DOHH2 (cell line): ENCODE measurements at regions not wholly inside any gene's neighbourhood (a gene's known extent, or its start where the extent isn't known, plus 50 kb on each side); places are given as distances from the start of the nearest gene placed in this dataset.

Experiments
- H3F3A ChIP-seq: fragments of 200-600 bp; sonication (generic), shearing (Covaris generic); 2 replicates; pipeline ENCODE4 v1.6.0; 2016; ENCODE audit warnings: antibody characterized with exemption, mild to moderate bottlenecking; ENCODE audit not compliant: control insufficient read depth, insufficient read depth
- H3K27ac ChIP-seq: fragments of 200-600 bp; sonication (generic); 2 replicates; pipeline ENCODE4 v1.5.1; 2014; ENCODE audit warnings: low read depth, mild to moderate bottlenecking, low read length, moderate library complexity
- H3K27me3 ChIP-seq: fragments of 200-600 bp; sonication (generic); 2 replicates; pipeline ENCODE4 v1.6.1; 2014; ENCODE audit warnings: mild to moderate bottlenecking, low read length, mixed read lengths; ENCODE audit not compliant: control insufficient read depth
- H3K36me3 ChIP-seq: fragments of 200-600 bp; sonication (generic); 2 replicates; pipeline ENCODE4 v1.6.1; 2014; ENCODE audit warnings: mild to moderate bottlenecking, low read length, moderate library complexity, mixed read lengths; ENCODE audit not compliant: control insufficient read depth
- H3K4me1 ChIP-seq: fragments of 200-600 bp; sonication (generic); 2 replicates; pipeline ENCODE4 v1.6.1; 2014; ENCODE audit warnings: mild to moderate bottlenecking, low read length, mixed read lengths; ENCODE audit not compliant: control insufficient read depth
- H3K4me2 ChIP-seq: fragments of 200-600 bp; sonication (generic); 2 replicates; pipeline ENCODE4 v1.6.0; 2014; ENCODE audit warnings: mild to moderate bottlenecking, low read length, moderate library complexity
- H3K4me3 ChIP-seq: fragments of 200-600 bp; sonication (generic); 2 replicates; pipeline ENCODE4 v1.5.1; 2014; ENCODE audit warnings: mild to moderate bottlenecking, low read length, mixed read lengths
- H3K79me2 ChIP-seq: fragments of 200-600 bp; sonication (generic); 2 replicates; pipeline ENCODE4 v1.6.1; 2014; ENCODE audit warnings: mild to moderate bottlenecking, low read length, mixed read lengths; ENCODE audit not compliant: control insufficient read depth
- H3K9me2 ChIP-seq: fragments of 200-600 bp; sonication (generic); replicated peaks from 2 replicates; pipeline ENCODE4 v1.6.1; 2014; ENCODE audit warnings: mild to moderate bottlenecking, low read length, mixed read lengths; ENCODE audit not compliant: control insufficient read depth
- H3K9me3 ChIP-seq: fragments of 200-600 bp; sonication (generic); 2 replicates; pipeline ENCODE4 v1.6.1; 2014; ENCODE audit warnings: antibody characterized with exemption, low read length, mixed read lengths; ENCODE audit not compliant: control insufficient read depth, insufficient read depth
- H4K20me1 ChIP-seq: fragments of 200-600 bp; sonication (generic); 2 replicates; pipeline ENCODE4 v1.6.0; 2014; ENCODE audit warnings: low read depth, mild to moderate bottlenecking, antibody characterized with exemption, low read length, moderate library complexity; ENCODE audit not compliant: control insufficient read depth, insufficient read depth
- CTCF ChIP-seq: fragments of 200-600 bp; sonication (generic); IDR thresholded peaks from one replicate; pipeline ENCODE4 v1.5.1; 2014; ENCODE audit warnings: antibody characterized with exemption, mild to moderate bottlenecking, low read depth, low read length; ENCODE audit not compliant: poor library complexity, severe bottlenecking
- EZH2phosphoT487 ChIP-seq: fragments of 200-600 bp; sonication (generic); IDR thresholded peaks from 2 replicates; pipeline ENCODE4 v1.6.1; 2017; ENCODE audit warnings: borderline replicate concordance, mild to moderate bottlenecking, antibody characterized with exemption, low read length, moderate library complexity, mixed read lengths

- no peaks in the 10 kb centered on the region for H3K9me3 ChIP-seq
- H3K27me3 ChIP-seq: no peaks in the 10 kb centered on the region
- TF ChIP-seq EZH2phosphoT487 (no peak), CTCF (no peak)
- no peaks in the 10 kb centered on the region for H3K36me3 ChIP-seq
- no peaks in the 10 kb centered on the region for H3K4me1 ChIP-seq
- no peaks in the 10 kb centered on the region for H4K20me1 ChIP-seq
- no peak overlapping the region for H3K4me2 ChIP-seq
- no peak overlapping the region for H3K27ac ChIP-seq
- no peaks in the 10 kb centered on the region for H3K79me2 ChIP-seq
- H3F3A ChIP-seq: no peaks in the 10 kb centered on the region
- no peaks in the 10 kb centered on the region for H3K9me2 ChIP-seq
- H3K4me3 ChIP-seq: no peak overlapping the region
Observed at GRCh38 chr5:166719991-166720390, 1571.5 kb upstream of the WWC1 start.

GRCh38 chr5:166722939-166723338, 1568.5 kb upstream of the WWC1 start:
- no peaks in the 10 kb centered on the region for H3K9me3 ChIP-seq
- no peaks in the 10 kb centered on the region for H3F3A ChIP-seq
- no peaks in the 10 kb centered on the region for H3K79me2 ChIP-seq
- H3K36me3 ChIP-seq: no peaks in the 10 kb centered on the region
- no peak overlapping the region for H3K27ac ChIP-seq
- no peaks in the 10 kb centered on the region for H4K20me1 ChIP-seq
- no peaks in the 10 kb centered on the region for H3K4me1 ChIP-seq
- H3K4me2 ChIP-seq: no peak overlapping the region
- H3K4me3 ChIP-seq: no peak overlapping the region
- TF ChIP-seq EZH2phosphoT487 (no peak), CTCF (no peak)
- H3K9me2 ChIP-seq: no peaks in the 10 kb centered on the region
- no peaks in the 10 kb centered on the region for H3K27me3 ChIP-seq

- no peak for TF ChIP-seq EZH2phosphoT487
- TF ChIP-seq CTCF: no peak
- H3K36me3 ChIP-seq: no peaks in the 10 kb centered on the region
- no peak overlapping the region for H3K4me2 ChIP-seq
- no peak overlapping the region for H3K27ac ChIP-seq
- H3K79me2 ChIP-seq: no peaks in the 10 kb centered on the region
- H3F3A ChIP-seq: no peaks in the 10 kb centered on the region
- H3K4me1 ChIP-seq: no peaks in the 10 kb centered on the region
- H3K27me3 ChIP-seq: no peaks in the 10 kb centered on the region
- no peak overlapping the region for H3K4me3 ChIP-seq
- no peaks in the 10 kb centered on the region for H4K20me1 ChIP-seq
- no peaks in the 10 kb centered on the region for H3K9me3 ChIP-seq
- no peaks in the 10 kb centered on the region for H3K9me2 ChIP-seq
Observed at GRCh38 chr5:166724284-166724683, 1567.2 kb upstream of the WWC1 start.

DNA sequence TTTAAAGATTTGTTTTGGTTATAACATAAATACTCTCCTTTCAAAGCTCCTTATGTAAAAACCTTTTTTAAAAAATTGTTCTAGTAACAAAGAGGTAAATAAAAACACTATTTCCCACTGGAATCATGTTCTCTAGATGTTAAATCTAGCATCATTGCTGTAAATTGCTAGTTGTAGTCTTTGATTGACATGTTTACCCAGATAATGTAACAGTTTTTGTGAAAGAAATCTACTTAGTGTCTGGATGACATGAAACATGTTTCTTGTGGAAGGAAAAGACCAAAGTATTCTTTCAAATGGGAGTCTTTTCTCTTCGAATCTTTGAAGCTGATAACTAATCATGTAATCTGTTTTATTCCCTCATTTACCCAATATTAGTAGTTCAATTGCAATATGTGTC, 1565.9 kb upstream of the WWC1 start:
- H3K36me3 ChIP-seq: no peaks in the 10 kb centered on the region
- no peaks in the 10 kb centered on the region for H3K79me2 ChIP-seq
- no peak overlapping the region for H3K4me2 ChIP-seq
- H3K27ac ChIP-seq: no peak overlapping the region
- TF ChIP-seq CTCF: no peak
- TF ChIP-seq EZH2phosphoT487: no peak
- no peaks in the 10 kb centered on the region for H3K27me3 ChIP-seq
- no peak overlapping the region for H3K4me3 ChIP-seq
- H3K9me3 ChIP-seq: no peaks in the 10 kb centered on the region
- H3K4me1 ChIP-seq: no peaks in the 10 kb centered on the region
- H3F3A ChIP-seq: no peaks in the 10 kb centered on the region
- no peaks in the 10 kb centered on the region for H4K20me1 ChIP-seq
- H3K9me2 ChIP-seq: no peaks in the 10 kb centered on the region
